ENCODE measurements at regions not wholly inside any gene's neighbourhood (a gene's known extent, or its start where the extent isn't known, plus 50 kb on each side); places are given as distances from the start of the nearest gene placed in this dataset.
"Not testable (repeated sequence)": the region's sequence is repeated elsewhere in the genome, so short reads cannot be mapped to it uniquely, and the experiment has no call there.

- DNase-seq, result no peak
- Histone ChIP-seq H3K9me3 (no peaks in the 10 kb centered on the region), H3K4me3 (ENCODE audit: low read depth, low read length) (no peak overlapping the region), H3K36me3 (no peaks in the 10 kb centered on the region), H3K27me3 (no peaks in the 10 kb centered on the region), H3K4me1 (no peaks in the 10 kb centered on the region)
- TF ChIP-seq, protein P1, sequence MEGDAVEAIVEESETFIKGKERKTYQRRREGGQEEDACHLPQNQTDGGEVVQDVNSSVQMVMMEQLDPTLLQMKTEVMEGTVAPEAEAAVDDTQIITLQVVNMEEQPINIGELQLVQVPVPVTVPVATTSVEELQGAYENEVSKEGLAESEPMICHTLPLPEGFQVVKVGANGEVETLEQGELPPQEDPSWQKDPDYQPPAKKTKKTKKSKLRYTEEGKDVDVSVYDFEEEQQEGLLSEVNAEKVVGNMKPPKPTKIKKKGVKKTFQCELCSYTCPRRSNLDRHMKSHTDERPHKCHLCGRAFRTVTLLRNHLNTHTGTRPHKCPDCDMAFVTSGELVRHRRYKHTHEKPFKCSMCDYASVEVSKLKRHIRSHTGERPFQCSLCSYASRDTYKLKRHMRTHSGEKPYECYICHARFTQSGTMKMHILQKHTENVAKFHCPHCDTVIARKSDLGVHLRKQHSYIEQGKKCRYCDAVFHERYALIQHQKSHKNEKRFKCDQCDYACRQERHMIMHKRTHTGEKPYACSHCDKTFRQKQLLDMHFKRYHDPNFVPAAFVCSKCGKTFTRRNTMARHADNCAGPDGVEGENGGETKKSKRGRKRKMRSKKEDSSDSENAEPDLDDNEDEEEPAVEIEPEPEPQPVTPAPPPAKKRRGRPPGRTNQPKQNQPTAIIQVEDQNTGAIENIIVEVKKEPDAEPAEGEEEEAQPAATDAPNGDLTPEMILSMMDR (IDR thresholded peaks at IDR 0.05; ENCODE audit: low read depth, low read length), result no peak
Observed at GRCh38 chr6:130720076-130720715, 107.0 kb upstream of the SMLR1 start.

DNA sequence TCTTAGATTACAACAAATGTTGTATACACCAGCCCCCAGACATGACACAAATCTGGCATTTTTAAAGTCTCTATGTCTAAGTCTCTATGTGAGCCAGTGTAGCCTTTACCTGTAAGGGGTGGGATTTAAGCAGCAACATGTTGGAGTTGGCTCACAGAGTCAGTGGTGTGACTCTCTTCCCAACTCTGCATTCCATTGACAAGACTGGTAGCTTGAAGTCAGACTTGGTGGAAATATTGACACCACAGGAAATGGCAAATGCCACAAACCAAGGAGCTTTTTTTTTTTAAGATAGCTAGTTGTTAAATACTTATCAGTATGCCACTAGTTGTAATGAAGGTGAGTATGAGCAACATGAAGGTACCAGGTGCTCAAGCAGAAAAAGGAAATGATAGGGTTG lies 103.1 kb upstream of the SMLR1 start:
- no peak for DNase-seq
- Histone ChIP-seq H3K4me3 (ENCODE audit: low read depth, low read length) (no peak overlapping the region), H3K27me3 (no peaks in the 10 kb centered on the region), H3K36me3 (no peaks in the 10 kb centered on the region), H3K4me1 (no peaks in the 10 kb centered on the region), H3K9me3 (no peaks in the 10 kb centered on the region)
- TF ChIP-seq, protein P1 (IDR thresholded peaks at IDR 0.05; ENCODE audit: low read depth, low read length), result no peak

GRCh38 chr6:130725551-130725950 lies 101.7 kb upstream of the SMLR1 start:
- no peaks in the 10 kb centered on the region for H3K4me1 ChIP-seq
- DNase-seq, result no peak
- H3K9me3 ChIP-seq, result no peaks in the 10 kb centered on the region
- H3K36me3 ChIP-seq, result no peaks in the 10 kb centered on the region
- H3K27me3 ChIP-seq, result no peaks in the 10 kb centered on the region
- no peak overlapping the region for H3K4me3 ChIP-seq (ENCODE audit: low read depth, low read length)
- TF ChIP-seq, protein P1 (IDR thresholded peaks at IDR 0.05; ENCODE audit: low read depth, low read length), result no peak

DNA sequence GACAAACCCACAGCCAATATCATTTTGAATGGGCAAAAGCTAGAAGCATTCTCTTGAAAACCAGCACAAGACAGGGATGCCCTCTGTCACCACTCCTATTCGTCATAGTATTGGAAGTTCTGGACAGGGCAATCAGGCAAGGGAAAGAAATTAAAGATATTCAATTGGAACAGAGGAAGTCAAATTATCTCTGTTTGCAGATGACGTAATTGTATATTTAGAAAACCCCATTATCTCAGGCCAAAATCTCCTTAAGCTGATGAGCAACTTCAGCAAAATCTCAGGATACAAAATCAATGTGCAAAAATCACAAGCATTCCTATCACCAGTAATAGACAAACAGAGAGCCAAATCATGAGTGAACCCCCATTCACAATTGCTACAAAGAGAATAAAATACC lies 99.1 kb upstream of the SMLR1 start:
- DNase-seq; H3K36me3 ChIP-seq; H3K4me1 ChIP-seq; H3K27me3 ChIP-seq; H3K4me3 ChIP-seq (ENCODE audit: low read depth, low read length); H3K9me3 ChIP-seq: not testable (repeated sequence)

DNA sequence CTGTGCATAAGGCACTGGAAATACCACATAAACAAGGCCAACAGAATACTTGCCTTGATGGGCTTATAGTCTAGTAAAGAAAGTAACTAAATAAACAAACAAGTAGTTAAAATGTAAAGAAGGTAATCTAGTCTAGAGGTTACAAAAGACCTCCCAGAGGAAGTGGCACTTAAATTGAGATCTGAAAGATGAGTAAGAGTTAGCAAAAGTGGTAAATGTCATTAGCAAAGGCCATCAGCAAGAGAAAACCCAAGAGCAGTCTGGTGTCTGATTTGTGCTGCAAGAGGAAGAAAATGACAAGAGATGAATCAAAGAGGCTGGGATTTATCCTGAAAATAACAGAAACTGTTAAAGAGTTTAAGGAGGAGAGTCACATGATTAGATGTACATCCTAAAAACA lies 96.6 kb upstream of the SMLR1 start:
- Histone ChIP-seq H3K27me3 (no peaks in the 10 kb centered on the region), H3K9me3 (no peaks in the 10 kb centered on the region), H3K4me1 (no peaks in the 10 kb centered on the region), H3K4me3 (ENCODE audit: low read depth, low read length) (no peak overlapping the region), H3K36me3 (no peaks in the 10 kb centered on the region)
- TF ChIP-seq, protein P1 (IDR thresholded peaks at IDR 0.05; ENCODE audit: low read depth, low read length), result no peak
- DNase-seq, result no peak

- Histone ChIP-seq H3K9me3 (no peaks in the 10 kb centered on the region), H3K27me3 (no peaks in the 10 kb centered on the region), H3K4me3 (ENCODE audit: low read depth, low read length) (no peak overlapping the region), H3K4me1 (no peaks in the 10 kb centered on the region), H3K36me3 (no peaks in the 10 kb centered on the region)
- TF ChIP-seq, protein P1 (IDR thresholded peaks at IDR 0.05; ENCODE audit: low read depth, low read length), result no peak
- DNase-seq, result no peak
Observed at GRCh38 chr6:130734161-130734560, 93.0 kb upstream of the SMLR1 start.

DNA sequence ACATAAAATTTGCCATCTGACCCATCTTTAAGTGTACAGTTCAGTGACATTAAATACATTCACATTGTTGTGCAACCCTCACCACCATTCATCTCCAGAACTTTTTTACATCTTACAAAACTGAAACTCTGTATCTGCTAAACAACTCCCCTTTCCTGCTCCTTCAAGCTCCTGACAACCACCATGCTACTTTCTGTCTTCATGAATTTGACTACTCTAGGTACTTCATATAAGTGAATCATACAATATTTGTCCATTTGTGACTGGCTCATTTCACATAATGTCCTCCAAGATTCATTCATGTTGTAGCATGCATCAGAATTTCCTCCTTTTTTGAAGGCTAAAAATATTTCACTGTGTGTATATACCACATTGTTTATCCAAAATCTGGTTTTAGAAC lies 86.9 kb upstream of the SMLR1 start:
- H3K27me3 ChIP-seq, result no peaks in the 10 kb centered on the region
- no peaks in the 10 kb centered on the region for H3K9me3 ChIP-seq
- DNase-seq, result no peak
- H3K36me3 ChIP-seq, result no peaks in the 10 kb centered on the region
- H3K4me3 ChIP-seq (ENCODE audit: low read depth, low read length), result no peak overlapping the region
- TF ChIP-seq, protein P1 (IDR thresholded peaks at IDR 0.05; ENCODE audit: low read depth, low read length), result no peak
- H3K4me1 ChIP-seq, result no peaks in the 10 kb centered on the region
